IMR-90 (cell line): ENCODE measurements at regions not wholly inside any gene's neighbourhood (a gene's known extent, or its start where the extent isn't known, plus 50 kb on each side); places are given as distances from the start of the nearest gene placed in this dataset.

Source experiments
- BHLHE40 ChIP-seq: fragments of 150-350 bp; IDR thresholded peaks from 2 replicates; pipeline ENCODE4 v1.6.1; 2016; ENCODE audit warnings: mild to moderate bottlenecking, low read depth, low read length
- MAFK ChIP-seq: IDR thresholded peaks from 2 replicates; pipeline ENCODE4 v1.6.1; 2012; ENCODE audit warnings: low read depth, low read length, improper control_type of control experiment
- MXI1 ChIP-seq: IDR thresholded peaks from 2 replicates; pipeline ENCODE4 v1.6.1; 2012; ENCODE audit warnings: low read depth, mild to moderate bottlenecking, low read length, moderate library complexity, borderline replicate concordance
- NFE2L2 ChIP-seq: fragments of 150-350 bp; IDR thresholded peaks from 2 replicates; pipeline ENCODE4 v1.6.1; 2016; ENCODE audit warnings: low read depth, mild to moderate bottlenecking, low read length
- POLR2A ChIP-seq: IDR thresholded peaks from 2 replicates; pipeline ENCODE4 v1.6.1; 2012; ENCODE audit warnings: mild to moderate bottlenecking, low read depth, low read length
- RAD21 ChIP-seq: IDR thresholded peaks from 2 replicates; pipeline ENCODE4 v1.6.1; 2012; ENCODE audit warnings: low read length, improper control_type of control experiment
- RCOR1 ChIP-seq: IDR thresholded peaks from 2 replicates; pipeline ENCODE4 v1.6.1; 2012; ENCODE audit warnings: mild to moderate bottlenecking, low read length, improper control_type of control experiment; ENCODE audit not compliant: insufficient replicate concordance
- RFX5 ChIP-seq: IDR thresholded peaks from 2 replicates; pipeline ENCODE4 v1.8.0; 2012; ENCODE audit warnings: low read depth, mild to moderate bottlenecking, low read length, moderate library complexity
- SMC3 ChIP-seq: fragments of 150-350 bp; IDR thresholded peaks from 2 replicates; pipeline ENCODE4 v1.6.1; 2016; ENCODE audit warnings: low read depth, mild to moderate bottlenecking, antibody characterized with exemption, low read length, moderate library complexity
- USF2 ChIP-seq: fragments of 150-350 bp; IDR thresholded peaks from 2 replicates; pipeline ENCODE4 v1.6.1; 2017; ENCODE audit warnings: mild to moderate bottlenecking, antibody characterized with exemption, low read length, low read depth
- TF ChIP-seq, protein P1 (sequence below): conservative IDR thresholded peaks from 2 replicates; pipeline ENCODE4 v1.5.1; 2012; ENCODE audit warnings: mild to moderate bottlenecking, low read depth, low read length, improper control_type of control experiment

GRCh38 chr17:20791626-20792025 lies 212.1 kb downstream of the CDRT15L2 start:
- TF ChIP-seq POLR2A: no peak
- no peak for TF ChIP-seq NFE2L2
- TF ChIP-seq USF2: no peak
- TF ChIP-seq, protein P1, sequence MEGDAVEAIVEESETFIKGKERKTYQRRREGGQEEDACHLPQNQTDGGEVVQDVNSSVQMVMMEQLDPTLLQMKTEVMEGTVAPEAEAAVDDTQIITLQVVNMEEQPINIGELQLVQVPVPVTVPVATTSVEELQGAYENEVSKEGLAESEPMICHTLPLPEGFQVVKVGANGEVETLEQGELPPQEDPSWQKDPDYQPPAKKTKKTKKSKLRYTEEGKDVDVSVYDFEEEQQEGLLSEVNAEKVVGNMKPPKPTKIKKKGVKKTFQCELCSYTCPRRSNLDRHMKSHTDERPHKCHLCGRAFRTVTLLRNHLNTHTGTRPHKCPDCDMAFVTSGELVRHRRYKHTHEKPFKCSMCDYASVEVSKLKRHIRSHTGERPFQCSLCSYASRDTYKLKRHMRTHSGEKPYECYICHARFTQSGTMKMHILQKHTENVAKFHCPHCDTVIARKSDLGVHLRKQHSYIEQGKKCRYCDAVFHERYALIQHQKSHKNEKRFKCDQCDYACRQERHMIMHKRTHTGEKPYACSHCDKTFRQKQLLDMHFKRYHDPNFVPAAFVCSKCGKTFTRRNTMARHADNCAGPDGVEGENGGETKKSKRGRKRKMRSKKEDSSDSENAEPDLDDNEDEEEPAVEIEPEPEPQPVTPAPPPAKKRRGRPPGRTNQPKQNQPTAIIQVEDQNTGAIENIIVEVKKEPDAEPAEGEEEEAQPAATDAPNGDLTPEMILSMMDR: no peak
- TF ChIP-seq MXI1: no peak
- no peak for TF ChIP-seq RAD21
- TF ChIP-seq MAFK: no peak
- TF ChIP-seq SMC3: no peak
- no peak for TF ChIP-seq RFX5
- no peak for TF ChIP-seq BHLHE40
- no peak for TF ChIP-seq RCOR1
